ENCODE measurements at regions not wholly inside any gene's neighbourhood (a gene's known extent, or its start where the extent isn't known, plus 50 kb on each side); places are given as distances from the start of the nearest gene placed in this dataset.

GRCh38 chr19:28880735-28881401, 332.1 kb downstream of the UQCRFS1 start:
- Mint-ChIP-seq H3K4me3 (ENCODE audit: unreplicated experiment) (no peak overlapping the region), H3K27ac (ENCODE audit: unreplicated experiment) (no peak overlapping the region), H3K9me3 (ENCODE audit: unreplicated experiment) (no peaks in the 10 kb centered on the region), H3K36me3 (ENCODE audit: low read depth, unreplicated experiment) (no peaks in the 10 kb centered on the region), H3K27me3 (ENCODE audit: unreplicated experiment) (peaks cover 6% of the 10 kb centered on the region), H3K4me1 (ENCODE audit: unreplicated experiment) (no peaks in the 10 kb centered on the region)
- TF ChIP-seq, protein P1, sequence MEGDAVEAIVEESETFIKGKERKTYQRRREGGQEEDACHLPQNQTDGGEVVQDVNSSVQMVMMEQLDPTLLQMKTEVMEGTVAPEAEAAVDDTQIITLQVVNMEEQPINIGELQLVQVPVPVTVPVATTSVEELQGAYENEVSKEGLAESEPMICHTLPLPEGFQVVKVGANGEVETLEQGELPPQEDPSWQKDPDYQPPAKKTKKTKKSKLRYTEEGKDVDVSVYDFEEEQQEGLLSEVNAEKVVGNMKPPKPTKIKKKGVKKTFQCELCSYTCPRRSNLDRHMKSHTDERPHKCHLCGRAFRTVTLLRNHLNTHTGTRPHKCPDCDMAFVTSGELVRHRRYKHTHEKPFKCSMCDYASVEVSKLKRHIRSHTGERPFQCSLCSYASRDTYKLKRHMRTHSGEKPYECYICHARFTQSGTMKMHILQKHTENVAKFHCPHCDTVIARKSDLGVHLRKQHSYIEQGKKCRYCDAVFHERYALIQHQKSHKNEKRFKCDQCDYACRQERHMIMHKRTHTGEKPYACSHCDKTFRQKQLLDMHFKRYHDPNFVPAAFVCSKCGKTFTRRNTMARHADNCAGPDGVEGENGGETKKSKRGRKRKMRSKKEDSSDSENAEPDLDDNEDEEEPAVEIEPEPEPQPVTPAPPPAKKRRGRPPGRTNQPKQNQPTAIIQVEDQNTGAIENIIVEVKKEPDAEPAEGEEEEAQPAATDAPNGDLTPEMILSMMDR (IDR thresholded peaks at IDR 0.05; ENCODE audit: unreplicated experiment), result no peak
- no peak for DNase-seq (ENCODE audit: low spot score)

GRCh38 chr19:28878862-28879566, 333.9 kb downstream of the UQCRFS1 start:
- no peaks in the 10 kb centered on the region for H3K27me3 Mint-ChIP-seq (ENCODE audit: unreplicated experiment)
- H3K4me1 Mint-ChIP-seq (ENCODE audit: unreplicated experiment), result no peaks in the 10 kb centered on the region
- H3K36me3 Mint-ChIP-seq (ENCODE audit: low read depth, unreplicated experiment), result no peaks in the 10 kb centered on the region
- peak; percentile 75 for DNase-seq (ENCODE audit: low spot score)
- TF ChIP-seq, protein P1 (IDR thresholded peaks at IDR 0.05; ENCODE audit: unreplicated experiment), result peak; percentile 89
- H3K27ac Mint-ChIP-seq (ENCODE audit: unreplicated experiment), result no peak overlapping the region
- H3K4me3 Mint-ChIP-seq (ENCODE audit: unreplicated experiment), result no peak overlapping the region
- no peaks in the 10 kb centered on the region for H3K9me3 Mint-ChIP-seq (ENCODE audit: unreplicated experiment)

DNA sequence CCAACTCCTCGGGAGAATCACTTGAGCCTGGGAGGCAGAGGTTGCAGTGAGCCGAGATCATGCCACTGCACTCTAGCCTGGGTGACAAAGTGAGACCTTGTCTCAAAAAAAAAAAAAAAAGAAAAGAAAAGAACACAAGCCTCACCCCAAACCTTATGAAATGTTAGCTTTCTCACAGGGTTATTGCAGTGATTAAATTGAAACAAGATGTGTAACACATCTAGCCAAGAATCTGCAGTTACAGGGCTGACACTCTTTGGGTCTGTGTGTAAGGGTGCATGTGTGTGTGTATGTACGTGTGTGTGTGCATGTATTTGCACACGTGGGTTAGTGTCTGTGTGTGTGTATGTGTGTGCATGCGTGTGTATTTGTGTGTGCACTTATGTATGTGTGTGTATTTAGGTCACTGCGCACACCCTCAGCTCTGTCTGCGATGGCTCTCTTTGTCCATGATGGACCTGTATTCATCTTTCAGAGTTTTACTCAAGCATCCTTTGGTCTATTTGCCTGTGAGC, 336.3 kb downstream of the UQCRFS1 start:
- Mint-ChIP-seq H3K9me3 (ENCODE audit: unreplicated experiment) (no peaks in the 10 kb centered on the region), H3K4me3 (ENCODE audit: unreplicated experiment) (no peak overlapping the region), H3K27ac (ENCODE audit: unreplicated experiment) (no peak overlapping the region), H3K36me3 (ENCODE audit: low read depth, unreplicated experiment) (no peaks in the 10 kb centered on the region), H3K27me3 (ENCODE audit: unreplicated experiment) (no peaks in the 10 kb centered on the region), H3K4me1 (ENCODE audit: unreplicated experiment) (no peaks in the 10 kb centered on the region)
- TF ChIP-seq, protein P1 (IDR thresholded peaks at IDR 0.05; ENCODE audit: unreplicated experiment), result no peak
- DNase-seq (ENCODE audit: low spot score), result no peak

GRCh38 chr19:28874742-28875141, 338.2 kb downstream of the UQCRFS1 start:
- no peak overlapping the region for H3K4me3 Mint-ChIP-seq (ENCODE audit: unreplicated experiment)
- no peaks in the 10 kb centered on the region for H3K27me3 Mint-ChIP-seq (ENCODE audit: unreplicated experiment)
- no peaks in the 10 kb centered on the region for H3K36me3 Mint-ChIP-seq (ENCODE audit: low read depth, unreplicated experiment)
- no peaks in the 10 kb centered on the region for H3K9me3 Mint-ChIP-seq (ENCODE audit: unreplicated experiment)
- H3K27ac Mint-ChIP-seq (ENCODE audit: unreplicated experiment), result no peak overlapping the region
- TF ChIP-seq, protein P1 (IDR thresholded peaks at IDR 0.05; ENCODE audit: unreplicated experiment), result no peak
- DNase-seq (ENCODE audit: low spot score), result no peak
- no peaks in the 10 kb centered on the region for H3K4me1 Mint-ChIP-seq (ENCODE audit: unreplicated experiment)

DNA sequence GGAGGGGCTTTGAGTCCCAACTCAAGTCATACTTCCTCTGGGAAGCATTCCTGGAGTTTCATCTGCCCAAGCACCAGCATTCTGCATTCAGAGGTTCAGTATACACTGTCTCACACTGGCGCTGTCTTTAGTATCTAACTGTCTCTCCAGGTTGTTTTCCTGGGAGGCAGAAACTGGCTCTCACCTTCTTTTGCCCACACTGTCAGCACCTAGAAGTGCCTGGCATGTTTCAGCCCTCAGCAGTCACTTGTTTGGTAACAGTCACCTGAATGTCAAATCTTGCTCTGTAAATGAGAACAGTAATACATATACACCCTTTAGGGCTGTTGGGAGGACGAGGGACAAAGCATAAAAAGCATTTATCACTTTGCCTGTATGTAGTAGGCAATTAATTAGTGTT, 339.6 kb downstream of the UQCRFS1 start:
- no peaks in the 10 kb centered on the region for H3K36me3 Mint-ChIP-seq (ENCODE audit: low read depth, unreplicated experiment)
- TF ChIP-seq, protein P1 (IDR thresholded peaks at IDR 0.05; ENCODE audit: unreplicated experiment), result no peak
- no peaks in the 10 kb centered on the region for H3K9me3 Mint-ChIP-seq (ENCODE audit: unreplicated experiment)
- no peaks in the 10 kb centered on the region for H3K27me3 Mint-ChIP-seq (ENCODE audit: unreplicated experiment)
- no peak overlapping the region for H3K27ac Mint-ChIP-seq (ENCODE audit: unreplicated experiment)
- no peaks in the 10 kb centered on the region for H3K4me1 Mint-ChIP-seq (ENCODE audit: unreplicated experiment)
- no peak overlapping the region for H3K4me3 Mint-ChIP-seq (ENCODE audit: unreplicated experiment)
- no peak for DNase-seq (ENCODE audit: low spot score)
